Uterus (tissue), 3 donors: ENCODE measurements at regions not wholly inside any gene's neighbourhood (a gene's known extent, or its start where the extent isn't known, plus 50 kb on each side); places are given as distances from the start of the nearest gene placed in this dataset.

ENCODE experiments used
- DNase-seq, 2 donors: peaks; one replicate each; pipeline ENCODE4 v3.0.0-alpha.2; 2019 to 2020
- H3K27ac ChIP-seq, 2 donors: fragments of 200-600 bp; sonication (generic); 1 replicate in 1 of 2; 2 replicates in 1 of 2; pipeline ENCODE4 v1.5.1; 2016 to 2018
- H3K27me3 ChIP-seq, 2 donors: fragments of 200-600 bp; sonication (generic); one replicate each; pipeline ENCODE4 v1.5.1; 2018 to 2019; ENCODE audit warnings: control low read depth in 1 of 2
- H3K36me3 ChIP-seq, 2 donors: fragments of 200-600 bp; sonication (generic); one replicate each; pipeline ENCODE4 v1.5.1; 2019; ENCODE audit warnings: control low read depth in 1 of 2
- H3K4me1 ChIP-seq, 2 donors: fragments of 200-600 bp; sonication (generic); one replicate each; pipeline ENCODE4 v1.5.1; 2018 to 2019; ENCODE audit warnings: control low read depth in 1 of 2
- H3K4me3 ChIP-seq, 2 donors: fragments of 200-600 bp; sonication (generic); 1 replicate in 1 of 2; 2 replicates in 1 of 2; pipeline ENCODE4 v1.5.1; 2018 to 2019; ENCODE audit warnings: mild to moderate bottlenecking in 1 of 2
- H3K9me3 ChIP-seq, 2 donors: fragments of 200-600 bp; sonication (generic); one replicate each; pipeline ENCODE4 v1.5.1; 2019; ENCODE audit warnings: control low read depth in 1 of 2
- CTCF ChIP-seq, 4 experiments: fragments of 200-600 bp in 2 of 4; fragments of 450-650 bp in 2 of 4; sonication (generic) in 2 of 4; IDR thresholded peaks; one replicate each; pipeline ENCODE4 v1.5.1; 2016 to 2019; ENCODE audit warnings: antibody characterized with exemption in 4 of 4, mild to moderate bottlenecking in 2 of 4, moderate library complexity in 1 of 4
- POLR2A ChIP-seq, 2 donors: fragments of 450-650 bp; IDR thresholded peaks; one replicate each; pipeline ENCODE4 v1.6.1; 2016; ENCODE audit warnings: antibody characterized with exemption in 2 of 2, mild to moderate bottlenecking in 1 of 2, moderate library complexity in 1 of 2
- intact Hi-C: fragments of 100-400 bp; cut with DNase I; formaldehyde crosslinking; loops from one replicate; pipeline ENCODE4 v1.15.1; 2023; ENCODE audit warnings: low total_unique reads
- donor health status: DM: yes; HTN: yes; CAD: no.

GRCh38 chr5:164352695-164353094 is 847.3 kb downstream of the MAT2B start:
- TF ChIP-seq POLR2A (IDR thresholded peaks at IDR 0.05) (no peak), CTCF (IDR thresholded peaks at IDR 0.05) (no peak)
- H3K27me3 ChIP-seq, result no peaks in the 10 kb centered on the region
- DNase-seq, result no peak
- H3K9me3 ChIP-seq, result no peaks in the 10 kb centered on the region
- intact Hi-C loops, result no loop called here
- no peaks in the 10 kb centered on the region for H3K4me1 ChIP-seq
- H3K4me3 ChIP-seq, result no peak overlapping the region
- H3K27ac ChIP-seq, result no peak overlapping the region
- H3K36me3 ChIP-seq, result no peaks in the 10 kb centered on the region

GRCh38 chr5:164353155-164353554 is 847.7 kb downstream of the MAT2B start:
- Histone ChIP-seq H3K27me3 (no peaks in the 10 kb centered on the region), H3K9me3 (no peaks in the 10 kb centered on the region), H3K4me3 (no peak overlapping the region), H3K36me3 (no peaks in the 10 kb centered on the region), H3K27ac (no peak overlapping the region), H3K4me1 (no peaks in the 10 kb centered on the region)
- DNase-seq, result no peak
- intact Hi-C loops, result no loop called here
- TF ChIP-seq CTCF (IDR thresholded peaks at IDR 0.05), result no peak
- no peak for TF ChIP-seq POLR2A (IDR thresholded peaks at IDR 0.05)

- no peak for TF ChIP-seq CTCF (IDR thresholded peaks at IDR 0.05)
- no peak for TF ChIP-seq POLR2A (IDR thresholded peaks at IDR 0.05)
- Histone ChIP-seq H3K4me1 (no peaks in the 10 kb centered on the region), H3K4me3 (no peak overlapping the region), H3K27ac (no peak overlapping the region), H3K36me3 (no peaks in the 10 kb centered on the region), H3K27me3 (no peaks in the 10 kb centered on the region), H3K9me3 (no peaks in the 10 kb centered on the region)
- intact Hi-C loops, result no loop called here
- no peak for DNase-seq
Measured at GRCh38 chr5:164354139-164354751, 848.8 kb downstream of the MAT2B start.

GRCh38 chr5:164355267-164355830 is 849.9 kb downstream of the MAT2B start:
- no peaks in the 10 kb centered on the region for H3K4me1 ChIP-seq
- TF ChIP-seq POLR2A (IDR thresholded peaks at IDR 0.05) (no peak), CTCF (IDR thresholded peaks at IDR 0.05) (no peak)
- no peaks in the 10 kb centered on the region for H3K36me3 ChIP-seq
- no peak overlapping the region for H3K4me3 ChIP-seq
- intact Hi-C loops, result no loop called here
- no peak for DNase-seq
- H3K9me3 ChIP-seq, result no peaks in the 10 kb centered on the region
- no peak overlapping the region for H3K27ac ChIP-seq
- no peaks in the 10 kb centered on the region for H3K27me3 ChIP-seq

- Histone ChIP-seq H3K4me1 (no peaks in the 10 kb centered on the region), H3K27ac (no peak overlapping the region), H3K9me3 (no peaks in the 10 kb centered on the region), H3K27me3 (no peaks in the 10 kb centered on the region), H3K36me3 (no peaks in the 10 kb centered on the region), H3K4me3 (no peak overlapping the region)
- no peak for DNase-seq
- TF ChIP-seq CTCF (IDR thresholded peaks at IDR 0.05), result no peak
- TF ChIP-seq POLR2A (IDR thresholded peaks at IDR 0.05), result no peak
- intact Hi-C loops, result no loop called here
Measured at GRCh38 chr5:164356790-164357189, 851.4 kb downstream of the MAT2B start.
